ENCODE measurements at regions not wholly inside any gene's neighbourhood (a gene's known extent, or its start where the extent isn't known, plus 50 kb on each side); places are given as distances from the start of the nearest gene placed in this dataset.
"Not testable (repeated sequence)": the region's sequence is repeated elsewhere in the genome, so short reads cannot be mapped to it uniquely, and the experiment has no call there.

GRCh38 chr16:35102780-35103403, 1643.5 kb downstream of the TP53TG3F start:
- no peak for DNase-seq

GRCh38 chr16:35111772-35112171, 1652.4 kb downstream of the TP53TG3F start:
- DNase-seq: not testable (repeated sequence)

- DNase-seq: no peak
Measured at GRCh38 chr16:35131429-35131828, 1672.0 kb downstream of the TP53TG3F start.

- DNase-seq: no peak
Measured at GRCh38 chr16:35134471-35134870, 1675.1 kb downstream of the TP53TG3F start.

- DNase-seq: no peak
Measured at GRCh38 chr16:35140293-35140986, 1681.0 kb downstream of the TP53TG3F start.

- no peak for DNase-seq
Measured at GRCh38 chr16:35141303-35141702, 1681.9 kb downstream of the TP53TG3F start.

GRCh38 chr16:35142147-35142808, 1682.9 kb downstream of the TP53TG3F start:
- no peak for DNase-seq

GRCh38 chr16:35142809-35143192, 1683.4 kb downstream of the TP53TG3F start:
- no peak for DNase-seq

GRCh38 chr16:35144212-35144932, 1685.0 kb downstream of the TP53TG3F start:
- no peak for DNase-seq

GRCh38 chr16:35146031-35146710, 1686.8 kb downstream of the TP53TG3F start:
- DNase-seq: no peak

- no peak for DNase-seq
Measured at GRCh38 chr16:35146723-35147458, 1687.5 kb downstream of the TP53TG3F start.

GRCh38 chr16:35147556-35148504, 1688.4 kb downstream of the TP53TG3F start:
- DNase-seq: no peak

- DNase-seq: no peak
Measured at GRCh38 chr16:35148748-35149147, 1689.3 kb downstream of the TP53TG3F start.

- DNase-seq: no peak
Measured at GRCh38 chr16:35149550-35149949, 1690.1 kb downstream of the TP53TG3F start.

- no peak for DNase-seq
Measured at GRCh38 chr16:35150805-35151312, 1691.4 kb downstream of the TP53TG3F start.

GRCh38 chr16:35152067-35152627, 1692.7 kb downstream of the TP53TG3F start:
- DNase-seq: no peak

GRCh38 chr16:35154627-35155026, 1695.2 kb downstream of the TP53TG3F start:
- DNase-seq: no peak

- DNase-seq: not testable (repeated sequence)
Measured at GRCh38 chr16:35157549-35157948, 1698.1 kb downstream of the TP53TG3F start.

- not testable (repeated sequence) for DNase-seq
Measured at GRCh38 chr16:35169324-35169723, 1709.9 kb downstream of the TP53TG3F start.

GRCh38 chr16:35170061-35170460, 1710.6 kb downstream of the TP53TG3F start:
- DNase-seq: not testable (repeated sequence)

All from eye (tissue), 1 donor.